Liver (tissue), 8 donors: ENCODE measurements at regions not wholly inside any gene's neighbourhood (a gene's known extent, or its start where the extent isn't known, plus 50 kb on each side); places are given as distances from the start of the nearest gene placed in this dataset.
A peak's percentile ranks its signal among the peaks of the same experiment; 100 is the strongest.

ENCODE experiments used
- DNase-seq: peaks from one replicate; pipeline ENCODE4 v3.0.0-alpha.2; 2017; ENCODE audit warnings: low spot score
- H3K27ac ChIP-seq, 2 donors: one replicate each; pipeline ENCODE4 v1.7.0; 2013; ENCODE audit warnings: inconsistent platforms in 2 of 2, low read length in 2 of 2, control low read depth in 1 of 2, low read depth in 1 of 2, mild to moderate bottlenecking in 1 of 2
- H3K27me3 ChIP-seq, 4 donors: one replicate each; pipeline versions ENCODE4 v1.6.1 to v1.7.0; 2013; ENCODE audit warnings: low read length in 3 of 4, inconsistent platforms in 1 of 4, mild to moderate bottlenecking in 1 of 4, moderate library complexity in 1 of 4; ENCODE audit not compliant: control insufficient read depth in 4 of 4, insufficient read depth in 4 of 4
- H3K36me3 ChIP-seq, 4 donors: one replicate each; pipeline versions ENCODE4 v1.6.1 to v1.7.0; 2013; ENCODE audit warnings: low read length in 3 of 4, mild to moderate bottlenecking in 3 of 4, low read depth in 1 of 4, moderate library complexity in 1 of 4; ENCODE audit not compliant: control insufficient read depth in 4 of 4, insufficient read depth in 3 of 4
- H3K4me1 ChIP-seq, 4 donors: one replicate each; pipeline versions ENCODE4 v1.6.1 to v1.7.0; 2013; ENCODE audit warnings: low read length in 3 of 4, mild to moderate bottlenecking in 3 of 4, moderate library complexity in 1 of 4; ENCODE audit not compliant: control insufficient read depth in 4 of 4, insufficient read depth in 4 of 4
- H3K4me3 ChIP-seq, 3 donors: one replicate each; pipeline versions ENCODE4 v1.6.1 to v1.7.0; 2013; ENCODE audit warnings: low read length in 3 of 3, control low read depth in 1 of 3, low read depth in 1 of 3, mild to moderate bottlenecking in 1 of 3
- H3K9ac ChIP-seq, 2 donors: one replicate each; pipeline ENCODE4 v1.7.0; 2013; ENCODE audit warnings: low read length in 2 of 2, mild to moderate bottlenecking in 2 of 2, moderate library complexity in 2 of 2, control low read depth in 1 of 2, low read depth in 1 of 2
- H3K9me3 ChIP-seq, 4 donors: one replicate each; pipeline versions ENCODE4 v1.6.1 to v1.7.0; 2013; ENCODE audit warnings: low read length in 3 of 4; ENCODE audit not compliant: control insufficient read depth in 4 of 4
- EGR1 ChIP-seq, 2 donors: IDR thresholded peaks; 2 replicates each; pipeline ENCODE4 v1.6.1; 2016 to 2018; ENCODE audit warnings: antibody characterized with exemption in 2 of 2, low read depth in 2 of 2
- FOXA2 ChIP-seq: IDR thresholded peaks from 2 replicates; pipeline ENCODE4 v1.6.1; 2016; ENCODE audit warnings: antibody characterized with exemption
- GABPA ChIP-seq, 2 donors: IDR thresholded peaks in 1 of 2; conservative IDR thresholded peaks in 1 of 2; 2 replicates each; pipeline ENCODE4 v1.6.1; 2016; ENCODE audit warnings: antibody characterized with exemption in 2 of 2, mild to moderate bottlenecking in 1 of 2, moderate library complexity in 1 of 2
- HNF4A ChIP-seq, 2 donors: conservative IDR thresholded peaks; 2 replicates each; pipeline ENCODE4 v1.6.1; 2016; ENCODE audit warnings: antibody characterized with exemption in 2 of 2, mild to moderate bottlenecking in 2 of 2
- HNF4G ChIP-seq: IDR thresholded peaks from 2 replicates; pipeline ENCODE4 v1.6.1; 2016; ENCODE audit warnings: antibody characterized with exemption
- RAD21 ChIP-seq, 2 donors: IDR thresholded peaks; 2 replicates each; pipeline ENCODE4 v1.6.1; 2016; ENCODE audit warnings: antibody characterized with exemption in 2 of 2, mild to moderate bottlenecking in 2 of 2
- SP1 ChIP-seq: IDR thresholded peaks from 2 replicates; pipeline ENCODE4 v1.6.1; 2018; ENCODE audit warnings: antibody characterized with exemption, mild to moderate bottlenecking
- TAF1 ChIP-seq: conservative IDR thresholded peaks from 2 replicates; pipeline ENCODE4 v1.6.1; 2016; ENCODE audit warnings: antibody characterized with exemption, mild to moderate bottlenecking
- YY1 ChIP-seq: IDR thresholded peaks from 2 replicates; pipeline ENCODE4 v1.6.1; 2016; ENCODE audit warnings: antibody characterized with exemption, mild to moderate bottlenecking
- WGBS: extraction: QIAGEN DNeasy Blood & Tissue Kit; methylation state at CpG from one replicate; pipeline ENCODE4 v1.1.7; 2013; 5-methylcytosine and 5-hydroxymethylcytosine counted together
- TF ChIP-seq, protein P1 (sequence below): IDR thresholded peaks from 2 replicates; pipeline ENCODE4 v1.6.1; 2016; ENCODE audit warnings: antibody characterized with exemption, mild to moderate bottlenecking
- TF ChIP-seq, protein P2 (sequence below): IDR thresholded peaks from 2 replicates; pipeline ENCODE4 v1.6.1; 2016; ENCODE audit warnings: antibody characterized with exemption
- TF ChIP-seq, protein P3 (sequence below): IDR thresholded peaks from 2 replicates; pipeline ENCODE4 v1.6.1; 2016; ENCODE audit warnings: antibody characterized with exemption
- TF ChIP-seq, protein P4 (sequence below): IDR thresholded peaks from 2 replicates; pipeline ENCODE4 v1.6.1; 2016; ENCODE audit warnings: antibody characterized with exemption
- TF ChIP-seq, protein P5 (sequence below): fragments of 150-350 bp; IDR thresholded peaks from 2 replicates; pipeline ENCODE4 v1.5.1; 2017; ENCODE audit warnings: improper control_type of control experiment, low read depth, low read length; ENCODE audit not compliant: missing input control
- donor health status: healthy.
- donor health status: healthy.
- donor health status: healthy.
- donor health status: healthy.
- donor health status: healthy.

DNA sequence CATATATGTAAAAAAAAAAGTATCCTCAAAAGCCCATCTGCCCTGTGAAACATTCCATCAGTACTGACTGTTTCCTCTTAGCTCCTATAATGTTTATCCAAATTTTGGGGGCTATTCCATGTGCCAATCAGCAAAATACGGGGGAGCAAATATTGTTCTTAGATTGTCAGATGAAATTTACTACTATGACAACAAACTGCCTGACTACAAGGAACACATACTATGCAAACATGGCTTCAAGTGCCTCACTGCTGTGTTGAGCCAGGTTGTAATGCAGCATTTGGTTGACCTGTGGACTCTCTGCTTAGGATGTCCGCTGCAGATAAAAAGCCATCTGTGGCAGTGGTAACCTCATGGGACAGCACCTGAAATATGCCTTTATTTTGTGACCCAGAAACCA lies 98.2 kb upstream of the SCEL start:
- H3K27me3 ChIP-seq: no peaks in the 10 kb centered on the region
- no peaks in the 10 kb centered on the region for H3K36me3 ChIP-seq
- DNase-seq: no peak
- no peaks in the 10 kb centered on the region for H3K9me3 ChIP-seq
- no peak overlapping the region for H3K9ac ChIP-seq
- TF ChIP-seq TAF1 (no peak), EGR1 (IDR thresholded peaks at IDR 0.05; ENCODE audit: low read depth in 2 of 2) (no peak), GABPA (IDR thresholded peaks at IDR 0.05 in 1 of 2, conservative IDR thresholded peaks at IDR 0.05 in 1 of 2) (no peak), YY1 (no peak)
- H3K4me1 ChIP-seq: peaks cover 2 to 11% (median 5%) of the 10 kb centered on the region in 4 donors
- H3K4me3 ChIP-seq: no peak overlapping the region
- no peak overlapping the region for H3K27ac ChIP-seq
- WGBS: 30% methylated on average over 2 of the region's 2 CpGs

DNA sequence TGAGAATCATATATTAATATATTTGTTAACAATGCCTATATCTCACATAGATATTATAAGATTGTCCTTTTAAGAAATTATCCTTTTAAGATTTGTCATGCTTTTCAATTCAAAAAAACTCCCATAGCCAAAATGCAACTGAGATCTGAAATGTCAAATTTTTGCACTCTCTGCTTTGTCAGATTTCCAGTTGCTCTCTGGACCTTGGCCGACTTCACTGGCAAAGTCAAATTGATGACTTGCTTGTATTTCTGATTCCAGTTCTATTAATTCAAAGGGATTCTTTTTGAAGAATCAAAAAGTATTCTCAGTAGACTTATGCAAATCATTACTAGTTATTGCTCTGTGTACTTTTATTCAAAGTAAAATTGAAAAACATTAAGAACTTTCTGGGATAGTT lies 101.2 kb upstream of the SCEL start:
- no peak for TF ChIP-seq TAF1
- peak; percentile 44 for TF ChIP-seq HNF4G
- peak; percentile 21 to 32 for TF ChIP-seq RAD21 (IDR thresholded peaks at IDR 0.05)
- peak; percentile 49 for TF ChIP-seq SP1
- TF ChIP-seq, protein P1, sequence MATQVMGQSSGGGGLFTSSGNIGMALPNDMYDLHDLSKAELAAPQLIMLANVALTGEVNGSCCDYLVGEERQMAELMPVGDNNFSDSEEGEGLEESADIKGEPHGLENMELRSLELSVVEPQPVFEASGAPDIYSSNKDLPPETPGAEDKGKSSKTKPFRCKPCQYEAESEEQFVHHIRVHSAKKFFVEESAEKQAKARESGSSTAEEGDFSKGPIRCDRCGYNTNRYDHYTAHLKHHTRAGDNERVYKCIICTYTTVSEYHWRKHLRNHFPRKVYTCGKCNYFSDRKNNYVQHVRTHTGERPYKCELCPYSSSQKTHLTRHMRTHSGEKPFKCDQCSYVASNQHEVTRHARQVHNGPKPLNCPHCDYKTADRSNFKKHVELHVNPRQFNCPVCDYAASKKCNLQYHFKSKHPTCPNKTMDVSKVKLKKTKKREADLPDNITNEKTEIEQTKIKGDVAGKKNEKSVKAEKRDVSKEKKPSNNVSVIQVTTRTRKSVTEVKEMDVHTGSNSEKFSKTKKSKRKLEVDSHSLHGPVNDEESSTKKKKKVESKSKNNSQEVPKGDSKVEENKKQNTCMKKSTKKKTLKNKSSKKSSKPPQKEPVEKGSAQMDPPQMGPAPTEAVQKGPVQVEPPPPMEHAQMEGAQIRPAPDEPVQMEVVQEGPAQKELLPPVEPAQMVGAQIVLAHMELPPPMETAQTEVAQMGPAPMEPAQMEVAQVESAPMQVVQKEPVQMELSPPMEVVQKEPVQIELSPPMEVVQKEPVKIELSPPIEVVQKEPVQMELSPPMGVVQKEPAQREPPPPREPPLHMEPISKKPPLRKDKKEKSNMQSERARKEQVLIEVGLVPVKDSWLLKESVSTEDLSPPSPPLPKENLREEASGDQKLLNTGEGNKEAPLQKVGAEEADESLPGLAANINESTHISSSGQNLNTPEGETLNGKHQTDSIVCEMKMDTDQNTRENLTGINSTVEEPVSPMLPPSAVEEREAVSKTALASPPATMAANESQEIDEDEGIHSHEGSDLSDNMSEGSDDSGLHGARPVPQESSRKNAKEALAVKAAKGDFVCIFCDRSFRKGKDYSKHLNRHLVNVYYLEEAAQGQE: no peak
- TF ChIP-seq, protein P2, sequence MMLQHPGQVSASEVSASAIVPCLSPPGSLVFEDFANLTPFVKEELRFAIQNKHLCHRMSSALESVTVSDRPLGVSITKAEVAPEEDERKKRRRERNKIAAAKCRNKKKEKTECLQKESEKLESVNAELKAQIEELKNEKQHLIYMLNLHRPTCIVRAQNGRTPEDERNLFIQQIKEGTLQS: no peak
- TF ChIP-seq, protein P3, sequence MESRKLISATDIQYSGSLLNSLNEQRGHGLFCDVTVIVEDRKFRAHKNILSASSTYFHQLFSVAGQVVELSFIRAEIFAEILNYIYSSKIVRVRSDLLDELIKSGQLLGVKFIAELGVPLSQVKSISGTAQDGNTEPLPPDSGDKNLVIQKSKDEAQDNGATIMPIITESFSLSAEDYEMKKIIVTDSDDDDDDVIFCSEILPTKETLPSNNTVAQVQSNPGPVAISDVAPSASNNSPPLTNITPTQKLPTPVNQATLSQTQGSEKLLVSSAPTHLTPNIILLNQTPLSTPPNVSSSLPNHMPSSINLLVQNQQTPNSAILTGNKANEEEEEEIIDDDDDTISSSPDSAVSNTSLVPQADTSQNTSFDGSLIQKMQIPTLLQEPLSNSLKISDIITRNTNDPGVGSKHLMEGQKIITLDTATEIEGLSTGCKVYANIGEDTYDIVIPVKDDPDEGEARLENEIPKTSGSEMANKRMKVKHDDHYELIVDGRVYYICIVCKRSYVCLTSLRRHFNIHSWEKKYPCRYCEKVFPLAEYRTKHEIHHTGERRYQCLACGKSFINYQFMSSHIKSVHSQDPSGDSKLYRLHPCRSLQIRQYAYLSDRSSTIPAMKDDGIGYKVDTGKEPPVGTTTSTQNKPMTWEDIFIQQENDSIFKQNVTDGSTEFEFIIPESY: no peak
- TF ChIP-seq, protein P4, sequence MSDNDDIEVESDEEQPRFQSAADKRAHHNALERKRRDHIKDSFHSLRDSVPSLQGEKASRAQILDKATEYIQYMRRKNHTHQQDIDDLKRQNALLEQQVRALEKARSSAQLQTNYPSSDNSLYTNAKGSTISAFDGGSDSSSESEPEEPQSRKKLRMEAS: no peak
- TF ChIP-seq YY1: no peak
- no peak for TF ChIP-seq GABPA (IDR thresholded peaks at IDR 0.05 in 1 of 2, conservative IDR thresholded peaks at IDR 0.05 in 1 of 2)
- peak; percentile 86 to 87 for TF ChIP-seq HNF4A (conservative IDR thresholded peaks at IDR 0.05)
- TF ChIP-seq, protein P5, sequence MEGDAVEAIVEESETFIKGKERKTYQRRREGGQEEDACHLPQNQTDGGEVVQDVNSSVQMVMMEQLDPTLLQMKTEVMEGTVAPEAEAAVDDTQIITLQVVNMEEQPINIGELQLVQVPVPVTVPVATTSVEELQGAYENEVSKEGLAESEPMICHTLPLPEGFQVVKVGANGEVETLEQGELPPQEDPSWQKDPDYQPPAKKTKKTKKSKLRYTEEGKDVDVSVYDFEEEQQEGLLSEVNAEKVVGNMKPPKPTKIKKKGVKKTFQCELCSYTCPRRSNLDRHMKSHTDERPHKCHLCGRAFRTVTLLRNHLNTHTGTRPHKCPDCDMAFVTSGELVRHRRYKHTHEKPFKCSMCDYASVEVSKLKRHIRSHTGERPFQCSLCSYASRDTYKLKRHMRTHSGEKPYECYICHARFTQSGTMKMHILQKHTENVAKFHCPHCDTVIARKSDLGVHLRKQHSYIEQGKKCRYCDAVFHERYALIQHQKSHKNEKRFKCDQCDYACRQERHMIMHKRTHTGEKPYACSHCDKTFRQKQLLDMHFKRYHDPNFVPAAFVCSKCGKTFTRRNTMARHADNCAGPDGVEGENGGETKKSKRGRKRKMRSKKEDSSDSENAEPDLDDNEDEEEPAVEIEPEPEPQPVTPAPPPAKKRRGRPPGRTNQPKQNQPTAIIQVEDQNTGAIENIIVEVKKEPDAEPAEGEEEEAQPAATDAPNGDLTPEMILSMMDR: no peak
- TF ChIP-seq FOXA2: no peak
- no peak for DNase-seq
- WGBS: 19% methylated on average over 1 of the region's 1 CpG
- no peak overlapping the region for H3K9ac ChIP-seq
- H3K4me3 ChIP-seq: no peak overlapping the region
- peaks cover 2 to 11% (median 5%) of the 10 kb centered on the region in 4 donors for H3K4me1 ChIP-seq
- no peaks in the 10 kb centered on the region for H3K9me3 ChIP-seq
- no peaks in the 10 kb centered on the region for H3K27me3 ChIP-seq
- no peak overlapping the region for H3K27ac ChIP-seq
- no peaks in the 10 kb centered on the region for H3K36me3 ChIP-seq
